ENCODE measurements at regions not wholly inside any gene's neighbourhood (a gene's known extent, or its start where the extent isn't known, plus 50 kb on each side); places are given as distances from the start of the nearest gene placed in this dataset.
"Not testable (repeated sequence)": the region's sequence is repeated elsewhere in the genome, so short reads cannot be mapped to it uniquely, and the experiment has no call there.

DNA sequence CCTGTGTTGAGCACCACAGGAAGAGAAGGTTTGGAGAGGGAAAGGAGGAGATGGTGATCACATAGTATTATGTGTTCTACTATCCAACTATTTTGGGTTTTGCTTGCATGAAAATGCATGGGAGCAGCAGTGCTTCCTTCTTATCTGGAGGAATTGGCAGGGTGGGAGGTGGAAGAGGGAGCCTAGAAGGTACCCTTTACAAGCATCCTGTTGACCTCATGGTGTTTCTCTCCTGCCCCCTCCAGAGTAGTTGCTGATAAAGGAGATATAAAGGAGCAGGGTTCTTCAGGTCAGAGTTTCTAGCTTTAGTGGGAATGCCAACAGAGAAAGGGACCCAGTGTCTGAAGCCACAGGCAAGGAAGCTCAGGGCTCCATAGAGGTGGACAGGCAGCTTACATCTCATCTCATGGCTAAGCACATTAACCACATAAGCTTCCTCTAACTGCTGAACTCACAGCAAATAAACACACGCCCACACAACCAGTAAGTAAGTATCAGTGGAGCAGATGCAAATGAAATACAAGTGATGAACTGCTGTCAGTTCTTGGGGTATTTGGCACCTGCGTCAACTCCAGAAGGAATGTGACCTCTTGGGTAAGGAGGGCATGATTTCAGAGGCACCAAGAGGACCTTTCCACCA lies 174.2 kb upstream of the SLC38A2 start:
- no peak for DNase-seq

DNA sequence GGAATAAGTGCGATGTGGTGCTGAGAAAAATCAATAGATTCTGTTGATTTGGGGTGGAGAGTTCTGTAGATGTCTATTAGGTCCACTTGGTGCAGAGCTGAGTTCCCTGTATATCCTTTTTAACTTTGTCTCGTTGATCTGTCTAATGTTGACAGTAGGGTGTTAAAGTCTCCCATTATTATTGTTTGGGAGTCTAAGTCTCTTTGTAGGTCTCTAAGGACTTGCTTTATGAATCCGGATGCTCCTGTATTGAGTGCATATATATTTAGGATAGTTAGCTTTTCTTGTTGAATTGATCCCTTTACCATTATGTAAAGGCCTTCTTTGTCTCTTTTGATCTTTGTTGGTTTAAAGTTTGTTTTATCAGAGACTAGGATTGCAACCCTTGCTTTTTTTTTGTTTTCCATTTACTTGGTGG lies 170.8 kb upstream of the SLC38A2 start:
- DNase-seq = not testable (repeated sequence)

DNA sequence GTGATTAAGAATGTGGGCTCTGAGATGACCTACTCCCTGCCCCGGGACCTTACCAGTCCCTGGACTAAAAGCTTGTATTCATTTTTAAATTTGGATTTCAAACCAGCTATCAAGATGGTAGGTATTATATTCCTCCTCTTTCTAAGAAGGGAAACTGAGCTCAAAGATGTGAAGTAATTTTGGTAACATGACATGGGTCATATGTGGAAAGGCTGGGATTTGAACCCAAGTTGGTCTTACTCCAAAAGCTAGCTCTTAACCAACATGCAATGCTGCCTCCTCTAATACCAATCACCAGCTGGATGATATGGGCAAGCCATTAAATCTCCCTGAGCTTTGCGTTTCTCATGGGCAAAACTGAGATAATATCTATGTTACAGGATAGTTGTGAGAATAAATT lies 166.4 kb upstream of the SLC38A2 start:
- DNase-seq = no peak

DNA sequence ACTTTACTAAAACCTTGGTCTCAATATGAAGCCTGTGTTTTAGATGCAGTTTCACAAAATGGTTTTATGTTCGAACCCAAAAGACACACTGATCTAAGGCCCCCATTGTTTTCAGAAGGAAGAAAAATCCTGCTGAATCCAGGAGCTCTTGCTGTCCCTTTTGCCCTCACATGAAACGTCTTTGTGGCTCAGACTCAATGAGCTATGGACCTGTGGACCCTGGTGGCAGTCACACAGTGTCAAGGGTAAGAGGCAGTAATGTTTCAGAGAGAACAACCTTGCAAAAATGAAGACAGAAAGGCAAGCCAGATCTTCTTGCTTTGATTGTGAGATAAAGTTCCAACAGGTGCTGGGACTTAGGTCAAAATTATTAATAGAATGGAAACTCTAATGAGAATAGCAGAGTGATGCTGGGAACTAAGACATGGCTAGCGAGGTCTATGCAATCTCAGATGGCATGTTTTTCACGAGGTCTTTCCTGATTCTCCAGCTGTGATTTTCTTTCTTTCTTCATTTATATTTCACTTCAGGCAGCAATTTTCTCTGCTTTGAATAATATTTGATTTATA lies 164.9 kb upstream of the SLC38A2 start:
- DNase-seq = no peak

DNA sequence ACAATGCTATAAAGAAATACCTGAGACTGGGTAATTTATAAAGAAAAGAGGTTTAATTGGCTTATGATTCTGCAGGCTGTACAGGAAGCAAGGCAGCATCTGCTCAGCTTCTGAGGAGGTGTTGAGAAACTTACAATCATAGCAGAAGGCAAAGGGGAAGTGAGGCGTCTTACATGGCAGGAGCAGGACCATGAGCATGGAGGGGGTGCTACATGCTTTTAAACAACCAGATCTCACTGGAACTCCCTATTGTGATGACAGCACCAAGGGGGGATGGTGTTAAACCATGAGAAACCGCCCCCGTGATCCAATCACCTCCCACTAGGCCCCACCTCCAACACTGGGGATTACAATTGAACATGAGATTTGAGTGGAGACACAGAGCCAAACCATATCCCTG lies 163.7 kb upstream of the SLC38A2 start:
- DNase-seq = not testable (repeated sequence)

DNA sequence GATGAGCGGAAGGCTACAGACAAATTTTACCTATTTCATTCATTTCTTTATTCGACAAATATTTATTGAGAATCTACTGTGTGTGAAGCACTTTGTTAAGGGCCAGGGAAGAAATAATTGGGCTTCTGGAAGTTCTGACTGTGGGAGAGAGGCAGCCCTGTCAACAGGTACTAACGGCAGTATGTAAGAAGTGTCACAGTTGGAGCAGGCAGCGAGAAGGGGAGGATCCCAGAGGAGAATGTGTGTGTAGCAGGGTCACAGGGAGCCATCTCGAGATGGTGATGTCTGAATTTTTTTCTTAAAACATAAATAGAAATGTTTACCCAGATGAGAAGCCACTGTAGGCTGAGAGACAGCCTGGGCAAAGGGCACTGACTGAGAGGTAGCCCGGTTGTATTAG lies 163.3 kb upstream of the SLC38A2 start:
- DNase-seq = no peak

DNA sequence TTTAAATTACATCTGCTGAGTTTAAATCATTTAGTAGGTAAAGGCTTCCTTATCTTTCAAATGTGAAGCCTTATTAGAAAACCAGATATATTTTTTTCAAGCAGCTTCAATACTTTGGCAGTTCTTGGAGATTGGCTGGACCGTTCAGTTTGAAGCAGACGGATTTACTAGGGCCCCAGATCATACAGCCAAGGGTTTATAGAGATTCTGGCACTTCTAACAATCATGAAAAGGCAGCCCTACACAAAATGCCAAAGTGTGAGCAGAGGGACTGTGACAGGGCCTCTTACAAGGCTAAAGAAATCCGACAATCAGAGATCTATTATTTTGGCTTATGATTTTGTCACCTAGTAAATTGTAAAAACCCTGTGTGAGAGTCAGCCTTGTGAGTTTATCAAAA lies 162.8 kb upstream of the SLC38A2 start:
- DNase-seq = no peak

DNA sequence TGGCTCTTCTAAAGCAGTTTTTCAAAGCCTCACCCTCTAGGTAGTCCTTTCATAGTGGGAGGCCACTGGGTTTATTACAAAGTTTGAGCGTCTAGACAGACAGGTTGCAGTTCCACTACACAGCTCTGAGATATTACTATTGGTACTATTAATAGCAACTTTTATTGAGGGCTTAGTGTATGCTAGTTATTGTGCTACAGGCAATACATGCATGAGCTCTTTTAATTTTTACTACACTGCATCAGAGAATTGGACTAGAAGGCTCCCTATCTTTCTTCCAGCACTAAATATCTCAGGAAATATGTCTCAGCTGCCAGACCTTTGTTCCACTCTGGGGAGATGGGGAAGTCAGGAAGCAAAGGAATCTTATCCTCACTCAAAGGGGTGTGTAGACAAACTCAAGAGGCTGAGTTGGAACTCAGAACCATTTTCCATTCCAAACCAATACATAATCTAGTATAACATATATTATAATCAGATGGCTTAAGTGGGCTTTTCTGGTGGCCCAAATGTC lies 161.8 kb upstream of the SLC38A2 start:
- DNase-seq = no peak

DNA sequence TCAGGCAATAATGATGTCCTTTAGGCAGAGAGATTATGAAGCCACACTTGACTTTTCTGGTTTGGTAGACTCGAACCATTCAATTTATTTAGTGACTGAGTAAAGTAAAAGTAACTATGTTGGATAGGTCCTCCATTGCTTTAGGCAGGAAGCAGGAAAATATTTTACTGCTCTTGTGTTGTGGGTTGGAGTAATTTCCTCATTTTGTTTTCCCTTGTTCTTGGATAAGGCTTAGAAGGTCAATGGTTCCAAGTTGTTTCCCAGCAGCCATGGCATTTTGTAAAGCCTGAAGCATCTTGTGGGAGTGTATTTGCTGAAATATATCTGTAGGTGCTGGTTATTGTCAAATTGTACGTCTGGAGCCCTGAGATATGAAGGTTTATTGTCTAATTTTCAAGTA lies 161.2 kb upstream of the SLC38A2 start:
- no peak for DNase-seq

DNA sequence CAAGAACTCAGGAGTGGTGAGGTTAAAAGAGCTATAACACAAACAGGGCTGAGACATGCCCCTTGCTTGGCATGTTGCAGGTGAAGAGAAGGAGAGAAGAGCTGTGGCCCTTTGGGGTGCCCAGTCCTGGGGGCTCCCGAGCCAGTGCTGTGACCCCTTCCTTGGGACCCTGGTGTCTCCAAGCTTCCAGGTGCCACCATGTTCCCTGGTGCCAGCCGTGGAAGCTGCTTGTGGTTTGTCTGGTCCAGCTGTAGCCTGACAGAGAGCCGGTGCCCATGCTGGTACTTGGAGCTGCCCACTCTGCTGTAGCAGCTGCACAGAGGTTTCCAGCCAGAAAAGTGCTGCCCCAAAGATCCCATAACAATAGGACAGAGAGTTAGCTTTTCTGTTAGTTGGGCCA lies 159.2 kb upstream of the SLC38A2 start:
- DNase-seq = no peak

DNA sequence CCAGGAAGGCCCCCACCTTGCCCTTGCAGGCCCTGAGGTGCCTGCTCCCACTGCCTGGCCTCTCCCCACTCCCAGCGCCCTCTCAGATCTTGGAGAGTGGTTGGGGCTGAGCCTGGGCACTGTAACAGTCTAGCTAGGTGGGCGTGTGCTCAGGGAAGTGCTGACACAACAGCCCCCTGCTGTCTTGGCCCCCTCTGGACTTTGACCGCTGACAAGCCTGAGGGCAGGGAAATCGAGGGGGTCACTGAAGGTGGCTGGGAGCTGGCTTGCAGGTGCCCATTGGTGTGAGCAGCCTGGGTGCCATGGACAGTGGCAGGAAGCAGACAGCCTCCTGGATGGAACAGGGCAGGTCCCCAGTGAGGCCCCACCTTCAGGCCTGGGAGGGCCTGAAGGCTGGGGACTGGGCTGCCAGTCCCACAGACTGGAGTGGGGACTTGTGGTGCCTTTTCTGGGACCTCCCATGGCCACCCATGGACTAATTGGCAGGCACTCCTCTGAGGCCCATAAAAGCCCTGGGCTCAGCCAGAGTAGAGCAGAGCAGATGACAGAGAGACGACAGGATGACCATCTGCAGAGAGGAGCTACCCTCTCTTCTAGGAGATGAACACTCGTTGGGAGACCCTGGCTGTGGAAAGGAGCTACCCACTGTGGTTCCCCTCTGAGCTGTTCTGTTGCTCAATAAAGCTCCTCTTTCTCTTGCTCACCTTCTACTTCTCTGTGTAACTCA lies 158.6 kb upstream of the SLC38A2 start:
- no peak for DNase-seq

DNA sequence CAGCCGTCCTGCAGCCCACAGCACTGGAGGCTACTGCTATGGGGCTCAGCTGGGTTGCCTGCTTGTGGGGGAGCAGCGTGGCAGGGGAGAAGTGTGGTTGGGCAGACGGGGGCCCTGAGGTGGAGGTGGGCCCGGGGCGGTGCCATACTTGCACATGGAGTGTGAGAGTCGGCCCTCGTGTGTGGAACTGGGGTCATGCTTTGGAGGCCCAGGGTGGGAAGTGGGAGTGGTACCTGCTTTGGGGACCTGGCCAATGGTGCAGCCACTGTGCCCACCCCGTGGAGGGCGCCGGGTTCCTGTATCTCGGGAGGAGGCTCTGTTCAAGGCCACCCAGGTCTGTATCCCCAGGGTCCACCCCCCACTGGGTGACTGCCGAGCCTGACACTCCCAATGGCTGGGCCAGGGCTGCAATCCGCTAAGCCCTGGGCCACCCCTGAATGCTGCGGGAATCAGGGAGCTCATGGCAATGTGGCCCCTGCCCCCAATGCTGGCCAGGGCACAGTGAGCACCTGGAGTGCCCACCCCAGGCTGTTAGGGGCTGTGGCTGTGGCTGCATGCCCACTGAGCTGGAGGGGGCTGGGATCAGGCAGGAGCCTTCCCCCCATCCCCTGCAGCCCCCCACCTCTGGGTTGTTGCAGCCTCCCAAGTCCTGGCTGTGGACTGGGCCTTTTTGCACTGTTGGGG lies 157.9 kb upstream of the SLC38A2 start:
- DNase-seq = no peak

DNA sequence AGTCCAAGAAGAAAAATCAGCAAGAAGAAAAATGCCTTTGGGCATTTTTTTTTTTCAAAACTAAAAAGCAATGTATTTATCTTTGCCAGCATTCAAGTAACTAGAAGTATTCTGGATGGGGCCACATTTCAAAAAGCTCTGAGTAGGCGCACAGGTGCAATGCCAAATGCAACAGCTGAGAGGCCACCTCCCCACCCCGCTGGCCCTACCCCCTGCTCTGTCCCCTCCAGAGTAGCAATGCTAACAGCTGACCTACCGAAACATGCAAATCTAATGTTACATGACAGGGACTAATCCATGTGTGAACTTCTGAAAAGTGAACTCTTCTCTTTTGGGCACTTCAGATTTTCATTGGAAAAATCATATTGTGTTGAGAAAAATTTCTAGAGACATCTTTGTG lies 153.7 kb upstream of the SLC38A2 start:
- no peak for DNase-seq

DNA sequence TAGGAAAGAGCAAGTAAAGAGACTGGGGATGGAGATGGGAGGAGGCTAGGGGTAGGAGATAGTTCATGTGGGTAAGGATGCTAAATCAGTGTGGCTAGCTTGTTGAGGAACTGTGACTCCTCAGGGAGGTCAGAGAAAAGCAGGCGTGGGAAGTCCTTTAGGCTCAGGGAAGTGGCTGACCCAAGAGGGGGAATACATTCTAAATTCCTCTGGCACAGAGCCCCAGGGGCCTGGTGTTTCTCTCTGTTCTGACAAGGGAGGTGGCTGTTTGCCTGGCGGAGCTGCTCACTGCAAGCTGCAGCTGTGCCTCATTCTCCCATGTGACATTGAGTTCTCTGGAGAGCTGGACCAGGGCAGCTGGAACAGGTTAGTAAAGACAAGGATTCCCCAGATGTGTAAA lies 152.2 kb upstream of the SLC38A2 start:
- no peak for DNase-seq

DNA sequence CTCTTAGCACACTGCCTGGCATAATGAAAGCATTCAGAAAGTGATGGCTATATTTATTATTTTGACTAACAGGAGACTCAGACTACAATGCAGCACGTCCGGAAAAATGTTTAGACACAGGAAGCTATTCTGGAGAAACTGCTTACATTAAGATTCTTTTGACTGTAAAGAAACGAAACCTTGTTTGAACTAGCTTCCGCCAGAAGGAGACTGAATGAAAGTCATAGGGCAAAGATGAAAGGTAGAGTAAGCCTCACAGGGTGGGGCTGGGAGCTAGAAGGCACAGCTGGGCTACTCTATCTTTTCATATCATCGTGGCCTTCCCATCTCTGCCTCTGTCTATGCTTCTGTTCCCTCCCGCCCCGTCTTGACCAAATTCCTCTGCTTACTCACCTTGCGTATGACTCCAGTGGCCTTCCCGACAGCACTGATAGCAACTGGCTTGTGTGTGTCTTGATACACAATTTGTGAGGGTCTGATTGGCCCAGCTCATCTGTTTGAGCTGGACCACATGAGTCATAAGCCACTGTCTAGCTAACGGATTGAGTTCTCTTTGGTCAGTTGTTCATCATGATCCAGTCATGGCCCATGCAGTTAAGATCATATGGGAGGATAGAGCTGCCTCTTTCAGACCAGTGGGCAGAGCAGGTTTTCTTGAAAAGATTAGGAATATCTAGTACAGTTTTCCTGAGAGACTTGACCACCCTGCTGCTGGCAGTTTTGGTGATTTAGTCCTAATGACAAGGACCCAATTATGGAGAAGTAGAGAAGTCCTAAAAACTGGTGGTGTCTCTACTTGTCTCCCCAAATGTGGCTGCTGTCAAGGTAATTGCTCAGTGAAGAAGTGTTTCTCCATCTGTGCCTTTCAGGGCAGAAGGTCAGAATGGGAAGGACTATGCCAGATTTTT lies 151.5 kb upstream of the SLC38A2 start:
- no peak for DNase-seq

DNA sequence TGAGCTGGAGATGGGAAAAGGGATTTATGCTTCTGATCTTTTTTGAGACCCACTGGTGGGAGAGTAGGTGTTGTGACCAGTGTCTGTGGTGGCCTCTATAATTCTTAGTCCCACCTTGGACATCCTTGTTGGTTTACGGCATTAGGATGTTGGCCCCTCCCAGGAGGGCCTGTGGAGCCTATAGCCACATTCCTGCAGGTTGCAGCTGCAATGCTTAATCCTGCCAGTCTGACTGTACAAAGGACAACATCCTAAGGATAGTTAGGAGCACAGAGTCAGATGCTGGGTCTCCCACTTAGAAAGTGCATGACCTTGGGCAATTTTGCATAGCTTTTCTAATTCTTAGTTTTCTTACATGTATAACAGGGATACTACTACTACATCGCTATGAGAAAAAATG lies 150.9 kb upstream of the SLC38A2 start:
- DNase-seq = no peak

DNA sequence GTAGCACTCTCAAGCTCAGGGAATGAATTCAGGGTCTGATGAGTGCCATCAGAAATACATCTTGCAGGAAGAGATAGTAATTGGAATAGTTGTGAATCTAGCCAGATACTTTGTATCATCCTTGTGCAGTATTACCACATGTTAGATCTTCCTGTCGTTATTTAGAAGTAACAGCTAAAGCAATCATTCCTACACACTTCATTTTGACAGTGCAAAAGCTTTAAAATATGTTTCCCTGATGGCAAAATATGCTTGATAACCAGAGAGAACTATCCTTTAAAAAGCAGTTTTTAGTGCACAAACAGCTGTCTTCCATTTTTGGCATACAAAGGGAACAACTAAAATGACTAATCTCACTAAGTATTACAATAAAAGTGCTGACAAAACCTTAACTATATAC lies 149.5 kb upstream of the SLC38A2 start:
- DNase-seq = no peak

DNA sequence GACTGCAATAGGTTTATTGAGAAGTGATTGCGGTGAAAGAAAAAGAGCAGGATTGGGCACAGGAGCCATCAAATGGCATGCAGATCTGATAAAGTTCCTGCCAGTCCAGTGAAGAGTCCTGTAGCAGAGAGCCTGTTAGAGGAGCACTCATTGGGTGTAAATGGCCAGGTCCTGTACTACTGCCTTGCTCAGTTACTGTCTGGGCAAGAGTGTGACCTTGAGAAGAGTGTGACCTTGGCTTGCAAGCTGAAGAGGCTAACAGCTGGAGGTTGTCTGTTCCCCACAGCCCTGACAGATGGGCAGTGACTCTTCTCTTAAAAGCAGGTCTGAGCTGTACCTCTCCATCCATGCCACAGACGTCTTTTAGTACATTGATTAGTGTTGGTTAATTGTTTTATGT lies 148.6 kb upstream of the SLC38A2 start:
- DNase-seq = no peak

DNA sequence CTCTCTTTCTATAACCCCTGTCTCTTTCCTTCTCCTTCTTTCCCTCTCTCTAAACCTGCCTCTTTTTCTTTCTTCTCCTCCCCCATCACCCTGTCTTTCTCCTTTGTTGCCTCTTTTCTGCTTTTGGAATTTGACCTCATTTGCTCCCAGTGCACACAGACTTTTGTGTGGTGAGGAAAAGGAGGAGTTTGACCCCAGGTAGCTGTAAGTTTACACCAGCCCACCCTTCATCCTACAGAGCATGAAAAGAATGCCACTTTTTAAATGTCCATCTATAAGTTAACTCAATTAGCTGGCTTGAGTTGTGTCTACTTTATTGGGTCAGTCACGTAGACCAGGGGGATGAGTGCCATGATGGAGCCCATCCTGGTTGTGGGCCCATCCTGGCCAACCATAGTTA lies 146.8 kb upstream of the SLC38A2 start:
- DNase-seq = no peak

DNA sequence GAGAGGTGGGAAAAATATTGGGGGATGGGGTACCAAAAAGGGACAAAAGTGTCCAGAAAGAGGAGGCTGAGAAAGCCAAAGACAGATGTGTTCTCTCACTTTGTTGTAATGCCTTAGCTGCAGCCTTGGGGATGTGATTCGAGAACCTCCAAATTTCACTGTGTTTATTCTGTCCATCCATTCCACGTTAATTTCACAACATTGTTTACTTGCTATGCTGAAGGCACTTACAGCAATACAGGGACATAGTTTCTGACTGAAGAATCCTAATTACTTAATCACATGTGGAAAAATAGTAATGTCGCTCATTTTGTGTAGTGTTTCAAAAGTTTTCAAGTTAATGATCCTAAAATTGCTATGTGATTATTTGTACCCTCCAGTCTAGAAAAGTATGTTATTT lies 146.2 kb upstream of the SLC38A2 start:
- no peak for DNase-seq

DNA sequence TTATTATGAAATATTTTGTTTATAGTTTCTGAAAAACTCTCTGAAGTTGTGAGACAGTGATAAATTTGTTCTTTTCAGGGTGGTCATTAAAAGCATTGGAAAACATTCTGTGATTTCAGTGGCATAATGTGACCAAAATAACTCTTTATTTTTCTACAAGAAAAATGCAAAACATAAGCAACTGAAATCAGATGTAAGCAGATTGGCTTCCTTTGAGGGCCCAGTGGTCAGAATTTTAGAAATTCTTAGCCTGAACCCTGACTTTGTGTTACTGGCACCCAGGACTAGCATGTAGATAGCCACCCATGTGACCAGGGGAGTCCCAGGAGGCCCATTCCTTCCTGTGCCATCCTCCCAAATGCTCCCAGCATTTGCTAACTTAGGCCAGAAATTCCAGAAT lies 145.6 kb upstream of the SLC38A2 start:
- DNase-seq = no peak

DNA sequence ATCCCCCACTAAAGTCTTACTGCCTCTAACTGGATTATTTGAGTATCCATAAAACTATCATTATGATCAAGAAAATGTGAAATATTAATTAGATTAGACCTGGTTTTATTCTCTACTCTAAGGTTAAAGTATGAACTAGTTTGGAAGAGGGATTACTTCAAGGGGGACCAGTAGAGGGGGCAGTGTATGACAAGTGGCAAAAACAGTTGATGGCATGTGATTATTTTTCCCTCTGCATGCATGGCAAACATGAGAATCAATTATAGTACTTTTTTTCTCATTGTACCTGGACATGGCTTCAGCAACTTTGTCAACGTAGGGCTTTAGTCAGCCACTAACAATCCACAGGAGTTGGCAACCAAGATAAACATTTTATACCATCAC lies 145.0 kb upstream of the SLC38A2 start:
- DNase-seq = no peak
